Stimulated activated naive B cell treated with anti-CD40 and anti-IgM and Interleukin-4, amounts not matched to agents 10 μg/mL and 1 μg/mL and 100 μg/mL, for 72 hours (primary cell): ENCODE measurements at regions not wholly inside any gene's neighbourhood (a gene's known extent, or its start where the extent isn't known, plus 50 kb on each side); places are given as distances from the start of the nearest gene placed in this dataset.
A peak's percentile ranks its signal among the peaks of the same experiment; 100 is the strongest.

ENCODE experiments used
- ATAC-seq, 2 donors: fragments of 150-1000 bp; cut with Tn5 transposase; replicated peaks; 2 replicates each; pipeline ENCODE4 v1.10.0; 2021; ENCODE audit warnings: moderate library complexity in 1 of 2
- DNase-seq: peaks from one replicate; pipeline ENCODE4 v3.0.0; 2021
- H3K27ac Mint-ChIP-seq: one replicate; pipeline ENCODE4 v1.8.0; 2022; ENCODE audit warnings: mild to moderate bottlenecking, mixed read lengths
- H3K27me3 Mint-ChIP-seq, 2 donors: one replicate each; pipeline ENCODE4 v1.8.0; 2022; ENCODE audit warnings: mixed read lengths in 2 of 2
- H3K36me3 Mint-ChIP-seq, 2 donors: one replicate each; pipeline ENCODE4 v1.8.0; 2022; ENCODE audit warnings: mixed read lengths in 2 of 2, mild to moderate bottlenecking in 1 of 2
- H3K4me1 Mint-ChIP-seq, 2 donors: one replicate each; pipeline ENCODE4 v1.8.0; 2022; ENCODE audit warnings: mixed read lengths in 2 of 2, mild to moderate bottlenecking in 1 of 2
- H3K4me3 Mint-ChIP-seq, 2 donors: one replicate each; pipeline ENCODE4 v1.8.0; 2022; ENCODE audit warnings: mild to moderate bottlenecking in 2 of 2, mixed read lengths in 2 of 2, moderate library complexity in 1 of 2
- H3K9me3 Mint-ChIP-seq, 2 donors: one replicate each; pipeline ENCODE4 v1.8.0; 2022; ENCODE audit warnings: mixed read lengths in 2 of 2, mild to moderate bottlenecking in 1 of 2

DNA sequence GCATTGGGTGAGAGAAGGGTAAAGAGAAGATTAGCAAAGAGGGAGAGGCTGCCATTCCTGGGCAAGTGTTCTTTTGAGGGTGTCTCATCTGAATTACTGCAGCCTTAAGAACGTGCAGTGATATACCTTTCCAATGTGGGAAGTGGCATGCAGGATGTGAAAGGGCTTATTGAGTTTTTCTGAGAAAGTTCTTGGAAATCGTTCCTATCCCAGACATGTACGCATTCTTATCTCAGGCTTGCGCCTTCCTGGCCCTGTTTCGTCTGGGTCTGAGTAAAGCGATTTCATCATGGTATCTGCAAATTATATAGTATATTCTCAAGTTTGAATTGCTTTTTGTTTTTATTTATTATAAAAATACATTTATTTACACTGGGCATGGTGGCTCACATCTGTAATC is 699.8 kb downstream of the TRAM1L1 start:
- no peak for DNase-seq
- no peaks in the 10 kb centered on the region for H3K27me3 Mint-ChIP-seq
- H3K9me3 Mint-ChIP-seq = peaks cover 0 to 2% of the 10 kb centered on the region in 2 donors
- no peaks in the 10 kb centered on the region for H3K36me3 Mint-ChIP-seq
- no peak for ATAC-seq
- H3K27ac Mint-ChIP-seq = no peak overlapping the region
- H3K4me1 Mint-ChIP-seq = no peaks in the 10 kb centered on the region
- no peak overlapping the region for H3K4me3 Mint-ChIP-seq

DNA sequence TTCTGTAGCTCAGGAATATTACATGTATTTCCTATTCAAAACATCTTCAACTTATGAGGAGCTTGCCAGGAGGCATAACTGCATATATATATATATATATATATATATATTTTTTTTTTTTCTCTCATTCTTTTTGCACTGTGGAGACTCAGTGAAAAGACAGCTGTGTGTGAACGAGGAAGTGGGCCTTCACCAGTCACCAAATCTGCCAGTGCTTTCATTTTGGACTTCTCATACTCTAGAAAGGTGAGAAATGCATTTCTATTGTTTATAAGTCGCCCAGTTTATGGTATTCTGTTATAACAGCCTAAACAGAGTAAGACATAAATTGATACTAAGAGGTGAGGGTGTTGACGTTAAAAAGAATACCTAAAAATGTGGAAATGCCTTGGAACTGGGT is 710.6 kb downstream of the TRAM1L1 start:
- no peak overlapping the region for H3K27ac Mint-ChIP-seq
- DNase-seq (no peak), ATAC-seq (no peak)
- H3K4me3 Mint-ChIP-seq = no peak overlapping the region
- H3K9me3 Mint-ChIP-seq = no peaks in the 10 kb centered on the region
- H3K4me1 Mint-ChIP-seq = no peaks in the 10 kb centered on the region
- H3K36me3 Mint-ChIP-seq = no peaks in the 10 kb centered on the region
- no peaks in the 10 kb centered on the region for H3K27me3 Mint-ChIP-seq

DNA sequence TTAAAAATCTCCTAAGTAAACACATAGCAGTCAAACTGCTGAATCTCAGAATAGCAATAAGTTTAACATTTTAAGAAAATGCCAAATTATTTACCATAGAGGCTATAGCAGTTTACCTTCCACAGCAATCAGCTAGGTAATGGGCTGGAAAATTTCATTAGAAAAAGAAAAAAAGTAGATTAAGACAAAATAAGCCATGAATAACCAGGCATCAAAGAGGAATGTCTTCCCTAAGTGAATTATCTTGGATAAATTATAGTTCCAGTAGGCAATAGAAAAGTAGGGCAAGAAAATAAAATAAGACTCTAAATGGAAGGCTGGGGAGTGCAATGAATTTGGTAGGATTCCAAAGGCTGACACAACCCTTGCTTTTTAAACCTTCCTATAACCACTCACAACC is 722.8 kb downstream of the TRAM1L1 start:
- Mint-ChIP-seq H3K36me3 (no peaks in the 10 kb centered on the region), H3K27me3 (no peaks in the 10 kb centered on the region), H3K4me3 (no peak overlapping the region), H3K27ac (no peak overlapping the region), H3K9me3 (peaks cover 4% of the 10 kb centered on the region in 2 donors), H3K4me1 (no peaks in the 10 kb centered on the region)
- DNase-seq (no peak), ATAC-seq (no peak)

DNA sequence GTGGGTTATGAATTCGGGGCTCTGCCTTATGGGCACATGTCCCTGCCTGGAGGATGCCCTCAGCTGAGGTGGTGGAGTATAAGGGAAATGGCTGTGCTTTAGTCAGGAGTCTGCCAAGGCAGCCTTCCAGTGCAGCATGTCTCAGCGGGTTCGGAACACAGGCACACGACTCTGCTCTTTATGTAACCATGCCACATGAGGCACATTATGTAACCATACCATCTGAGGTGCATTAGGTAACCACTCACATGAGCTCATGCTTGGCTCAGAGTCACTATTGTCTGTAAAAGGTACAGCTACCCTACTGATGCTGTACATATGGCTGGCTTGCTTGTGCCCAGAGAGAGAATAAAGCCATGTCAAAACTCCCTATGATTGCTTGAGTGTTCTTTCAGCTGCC is 723.6 kb downstream of the TRAM1L1 start:
- Mint-ChIP-seq H3K36me3 (no peaks in the 10 kb centered on the region), H3K27me3 (no peaks in the 10 kb centered on the region)

DNA sequence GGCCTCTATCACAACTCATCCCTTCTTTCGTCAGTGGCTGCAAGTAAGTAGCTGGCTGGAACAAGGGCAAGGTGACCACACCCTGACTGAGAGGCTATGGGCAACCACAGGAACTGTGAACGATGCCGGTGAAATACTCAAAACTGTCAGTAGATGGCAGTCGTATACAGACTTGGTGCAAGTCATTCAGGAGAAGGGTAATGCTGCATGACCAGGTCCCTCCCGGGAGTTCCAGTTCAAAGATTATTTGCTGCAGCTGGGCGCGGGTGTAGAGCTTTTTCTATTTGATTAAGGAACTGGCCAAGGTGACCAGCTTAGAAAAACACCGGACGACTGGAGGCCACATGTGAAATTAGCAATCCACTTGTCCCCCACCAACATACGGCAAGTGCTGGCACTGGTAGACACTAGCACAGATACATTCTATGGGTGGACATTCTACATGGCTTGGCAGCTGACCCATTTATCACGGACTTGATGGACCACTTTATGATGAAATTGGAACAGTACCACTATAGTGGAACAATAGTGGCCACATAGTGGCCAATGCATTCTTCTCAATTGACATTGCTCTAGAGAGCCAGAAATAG is 726.6 kb downstream of the TRAM1L1 start:
- peak; percentile 80 to 88 for ATAC-seq
- Mint-ChIP-seq H3K9me3 (peaks cover 4 to 6% of the 10 kb centered on the region in 2 donors), H3K27ac (no peak overlapping the region)

More for the DNA sequence above, 723.6 kb downstream of the TRAM1L1 start:
- no peak for ATAC-seq
- Mint-ChIP-seq H3K4me1 (no peaks in the 10 kb centered on the region), H3K4me3 (no peak overlapping the region), H3K27ac (no peak overlapping the region), H3K9me3 (peaks cover 4% of the 10 kb centered on the region in 2 donors)
- no peak for DNase-seq

DNA sequence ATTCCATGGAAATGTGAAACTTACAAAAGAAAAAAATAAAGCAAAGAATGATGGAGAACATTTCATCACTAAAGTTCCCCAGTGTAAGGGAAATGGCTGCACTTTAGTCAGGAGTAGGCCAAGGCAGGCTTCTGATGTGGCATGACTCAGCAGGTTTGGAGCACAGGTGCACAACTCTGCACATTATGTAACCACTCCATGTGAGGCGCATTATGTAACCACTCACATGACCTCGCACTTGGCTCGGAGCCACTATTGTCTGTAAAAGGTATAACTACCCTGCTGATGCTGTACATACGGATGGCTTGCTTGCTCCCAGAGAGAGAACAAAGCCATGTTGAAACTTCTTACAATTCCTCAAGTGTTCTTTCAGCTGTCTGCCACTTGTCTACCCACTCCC is 727.6 kb downstream of the TRAM1L1 start:
- no peak overlapping the region for H3K27ac Mint-ChIP-seq
- H3K27me3 Mint-ChIP-seq = no peaks in the 10 kb centered on the region
- ATAC-seq = no peak
- H3K4me1 Mint-ChIP-seq = no peaks in the 10 kb centered on the region
- DNase-seq = no peak
- H3K9me3 Mint-ChIP-seq = peaks cover 4 to 6% of the 10 kb centered on the region in 2 donors
- H3K4me3 Mint-ChIP-seq = no peak overlapping the region
- no peaks in the 10 kb centered on the region for H3K36me3 Mint-ChIP-seq

More for the DNA sequence above, 726.6 kb downstream of the TRAM1L1 start:
- peak; percentile 36 for DNase-seq
- Mint-ChIP-seq H3K4me1 (no peaks in the 10 kb centered on the region), H3K27me3 (no peaks in the 10 kb centered on the region), H3K4me3 (no peak overlapping the region), H3K36me3 (no peaks in the 10 kb centered on the region)

DNA sequence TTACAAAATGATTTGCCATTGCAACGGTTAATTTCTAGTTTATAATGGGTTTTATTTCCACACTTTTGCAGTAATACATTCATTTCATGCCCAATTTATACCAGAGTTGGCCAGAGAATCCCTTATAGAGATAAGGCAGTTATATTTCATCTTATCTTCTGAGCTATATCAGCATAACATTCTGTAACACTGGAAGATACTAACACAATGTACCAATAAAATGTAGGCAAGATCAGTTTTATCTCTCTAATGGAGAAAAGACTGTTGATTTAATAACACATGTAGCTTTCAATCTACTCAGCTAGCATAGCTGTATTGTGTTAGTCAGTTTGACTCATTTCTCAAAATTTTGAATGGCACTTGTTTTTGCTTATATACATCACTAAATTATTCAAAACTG is 738.6 kb downstream of the TRAM1L1 start:
- DNase-seq = no peak
- Mint-ChIP-seq H3K27me3 (no peaks in the 10 kb centered on the region), H3K4me1 (no peaks in the 10 kb centered on the region), H3K4me3 (no peak overlapping the region), H3K36me3 (no peaks in the 10 kb centered on the region), H3K27ac (no peak overlapping the region), H3K9me3 (no peaks in the 10 kb centered on the region)
- no peak for ATAC-seq

DNA sequence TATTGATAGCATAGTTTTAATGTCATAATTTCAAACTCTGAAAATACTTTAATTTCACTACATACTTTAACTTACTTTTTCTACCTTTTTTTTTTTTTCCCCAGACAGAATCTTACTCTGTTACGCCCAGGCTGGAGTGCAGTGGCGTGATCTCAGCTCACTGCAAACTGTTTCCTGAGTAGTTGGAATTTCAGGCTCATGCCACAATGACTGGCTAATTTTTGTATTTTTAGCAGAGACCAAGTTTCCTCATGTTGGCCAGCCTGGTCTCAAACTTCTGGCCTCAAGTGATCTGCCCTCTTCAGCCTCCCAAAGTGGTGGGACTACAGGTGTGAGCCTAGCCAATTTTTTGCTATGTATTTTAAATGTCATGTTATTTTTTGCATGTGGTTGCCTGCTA is 741.6 kb downstream of the TRAM1L1 start:
- no peaks in the 10 kb centered on the region for H3K36me3 Mint-ChIP-seq
- ATAC-seq (no peak), DNase-seq (no peak)
- no peak overlapping the region for H3K4me3 Mint-ChIP-seq
- H3K27me3 Mint-ChIP-seq = no peaks in the 10 kb centered on the region
- no peaks in the 10 kb centered on the region for H3K9me3 Mint-ChIP-seq
- no peaks in the 10 kb centered on the region for H3K4me1 Mint-ChIP-seq
- no peak overlapping the region for H3K27ac Mint-ChIP-seq

DNA sequence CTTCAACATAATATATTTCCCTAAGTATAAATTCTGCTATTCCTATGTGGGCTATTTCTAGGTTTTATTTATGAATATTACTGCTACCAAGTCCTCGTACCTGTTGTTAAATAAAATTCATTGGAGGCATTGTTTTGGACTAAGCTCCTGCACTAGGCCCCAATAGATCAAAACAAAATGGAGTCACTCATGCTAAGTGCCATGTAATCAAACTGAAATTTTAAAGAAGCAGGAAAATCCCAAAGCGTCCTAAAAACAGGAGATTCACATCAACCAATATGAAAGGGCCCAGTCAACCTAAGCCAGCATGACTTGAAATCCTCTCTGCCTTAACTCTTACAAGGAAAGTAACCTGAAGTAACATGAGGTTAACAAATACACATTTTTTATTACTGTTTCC is 743.2 kb downstream of the TRAM1L1 start:
- no peaks in the 10 kb centered on the region for H3K9me3 Mint-ChIP-seq
- no peaks in the 10 kb centered on the region for H3K4me1 Mint-ChIP-seq
- no peak overlapping the region for H3K4me3 Mint-ChIP-seq
- no peaks in the 10 kb centered on the region for H3K36me3 Mint-ChIP-seq
- H3K27me3 Mint-ChIP-seq = no peaks in the 10 kb centered on the region
- H3K27ac Mint-ChIP-seq = no peak overlapping the region
- ATAC-seq = no peak
- DNase-seq = no peak

DNA sequence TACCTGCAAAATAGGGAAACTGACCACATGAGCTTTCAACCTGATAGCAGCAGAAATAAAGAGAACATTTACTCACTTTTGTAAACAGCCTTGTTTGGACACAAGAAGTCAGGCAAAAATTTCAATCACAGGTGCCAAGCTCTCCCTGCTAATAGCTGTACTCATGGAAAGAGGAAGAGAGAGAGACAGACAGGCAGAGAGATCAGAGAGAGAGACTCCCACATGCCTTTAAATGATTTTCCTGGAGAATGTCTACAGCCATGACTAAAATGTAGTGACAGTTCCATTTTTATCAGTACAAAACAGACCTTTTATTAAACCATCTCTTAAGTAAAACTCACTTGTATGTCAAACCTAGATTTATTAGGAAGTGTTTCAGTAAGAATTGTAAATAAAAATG is 752.9 kb downstream of the TRAM1L1 start:
- H3K4me1 Mint-ChIP-seq = no peaks in the 10 kb centered on the region
- DNase-seq = no peak
- no peak overlapping the region for H3K4me3 Mint-ChIP-seq
- H3K36me3 Mint-ChIP-seq = no peaks in the 10 kb centered on the region
- no peak overlapping the region for H3K27ac Mint-ChIP-seq
- H3K9me3 Mint-ChIP-seq = no peaks in the 10 kb centered on the region
- ATAC-seq = no peak
- no peaks in the 10 kb centered on the region for H3K27me3 Mint-ChIP-seq

DNA sequence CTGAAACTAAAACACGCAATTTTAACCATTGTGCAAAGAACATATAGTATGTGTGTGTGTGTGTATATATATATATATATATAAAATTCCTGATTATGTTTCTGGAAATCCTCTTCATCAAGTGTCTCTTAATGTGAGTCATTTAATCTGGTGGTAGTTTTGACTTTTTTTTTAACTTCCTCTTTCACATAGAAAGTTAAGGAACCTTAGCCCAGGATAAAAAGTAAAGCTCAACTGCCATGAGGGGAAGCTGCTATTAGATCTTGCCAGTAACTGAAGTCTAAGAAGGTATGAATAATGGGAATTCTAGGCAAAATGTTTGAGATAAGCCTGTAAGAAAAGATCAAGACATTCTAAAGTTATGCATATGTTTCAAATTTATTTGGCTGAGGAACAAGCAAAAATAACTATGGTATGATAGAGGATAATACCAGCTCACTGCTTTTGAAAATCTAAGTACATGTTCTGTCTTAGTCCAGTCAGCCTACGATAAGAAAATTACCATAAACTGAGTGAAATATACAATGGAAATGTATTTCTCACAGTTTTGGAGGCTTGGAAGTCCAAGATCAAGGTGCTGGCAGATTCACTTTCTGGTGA is 757.0 kb downstream of the TRAM1L1 start:
- H3K27ac Mint-ChIP-seq = peak overlapping the region; percentile 15
- no peaks in the 10 kb centered on the region for H3K27me3 Mint-ChIP-seq
- no peaks in the 10 kb centered on the region for H3K4me1 Mint-ChIP-seq
- peaks cover 0 to 4% of the 10 kb centered on the region in 2 donors for H3K9me3 Mint-ChIP-seq
- DNase-seq (no peak), ATAC-seq (no peak)
- H3K36me3 Mint-ChIP-seq = no peaks in the 10 kb centered on the region
- no peak overlapping the region for H3K4me3 Mint-ChIP-seq

DNA sequence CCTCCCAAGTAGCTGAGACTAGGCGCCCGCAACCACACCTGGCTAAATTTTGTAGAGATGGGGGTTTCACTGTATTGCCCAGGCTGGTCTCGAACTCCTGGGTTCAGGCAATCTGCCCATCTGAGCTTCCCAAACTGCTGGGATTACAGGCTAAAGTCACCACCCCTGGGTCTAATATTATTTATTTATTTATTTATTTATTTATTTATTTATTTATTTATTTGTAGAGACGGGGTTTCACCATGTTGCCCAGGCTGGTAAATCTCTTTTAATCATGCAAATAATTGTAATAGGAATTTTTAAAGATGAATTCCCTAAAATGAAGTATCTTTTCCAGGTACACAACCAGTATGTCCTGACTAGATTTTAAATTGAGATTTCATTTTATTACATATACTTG is 761.8 kb downstream of the TRAM1L1 start:
- Mint-ChIP-seq H3K27me3 (no peaks in the 10 kb centered on the region), H3K4me1 (no peaks in the 10 kb centered on the region), H3K27ac (no peak overlapping the region), H3K36me3 (no peaks in the 10 kb centered on the region), H3K9me3 (peaks cover 0 to 4% of the 10 kb centered on the region in 2 donors), H3K4me3 (no peak overlapping the region)
- ATAC-seq (no peak), DNase-seq (no peak)

DNA sequence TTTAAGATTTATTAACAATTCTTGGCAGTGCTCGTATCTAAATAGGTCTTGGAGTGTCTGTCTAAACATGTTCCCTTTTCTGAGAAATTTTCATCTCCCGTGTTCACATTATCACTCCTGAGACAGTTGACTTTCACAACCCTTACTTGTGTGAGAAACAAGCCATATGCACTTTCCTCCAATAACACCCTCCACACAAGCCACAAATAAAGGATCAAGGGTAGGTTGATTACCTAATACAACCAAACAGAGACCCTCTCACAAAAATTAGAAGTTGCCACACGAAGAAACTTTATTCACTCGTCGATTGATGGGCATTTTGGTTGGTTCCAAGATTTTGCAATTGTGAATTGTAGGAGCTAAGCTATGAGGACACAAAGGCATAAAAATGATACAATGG is 763.9 kb downstream of the TRAM1L1 start:
- DNase-seq (no peak), ATAC-seq (no peak)
- Mint-ChIP-seq H3K4me3 (no peak overlapping the region), H3K27ac (no peak overlapping the region), H3K4me1 (no peaks in the 10 kb centered on the region), H3K36me3 (no peaks in the 10 kb centered on the region), H3K27me3 (no peaks in the 10 kb centered on the region), H3K9me3 (peaks cover 0 to 4% of the 10 kb centered on the region in 2 donors)

DNA sequence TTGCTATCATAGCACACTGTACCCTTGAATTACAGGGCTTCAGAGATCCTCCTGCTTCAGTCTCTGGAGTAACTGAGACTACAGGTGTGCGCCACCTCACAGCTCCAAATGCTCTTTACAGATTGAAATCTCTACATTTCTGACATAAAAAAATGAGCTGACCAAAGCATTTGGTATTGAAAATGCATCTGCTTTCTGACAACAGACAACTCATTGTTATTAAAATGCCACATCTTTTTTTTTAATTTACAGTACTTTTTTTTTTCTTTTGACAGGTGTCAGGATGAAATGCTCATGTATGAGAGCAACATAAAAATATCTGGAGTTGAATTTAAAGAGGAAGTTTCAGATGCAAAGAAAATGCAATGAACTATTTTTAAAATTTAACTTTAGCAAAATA is 764.5 kb downstream of the TRAM1L1 start:
- Mint-ChIP-seq H3K36me3 (no peaks in the 10 kb centered on the region), H3K27ac (no peak overlapping the region), H3K27me3 (no peaks in the 10 kb centered on the region), H3K4me1 (no peaks in the 10 kb centered on the region), H3K4me3 (no peak overlapping the region), H3K9me3 (peaks cover 0 to 4% of the 10 kb centered on the region in 2 donors)
- DNase-seq (no peak), ATAC-seq (no peak)

DNA sequence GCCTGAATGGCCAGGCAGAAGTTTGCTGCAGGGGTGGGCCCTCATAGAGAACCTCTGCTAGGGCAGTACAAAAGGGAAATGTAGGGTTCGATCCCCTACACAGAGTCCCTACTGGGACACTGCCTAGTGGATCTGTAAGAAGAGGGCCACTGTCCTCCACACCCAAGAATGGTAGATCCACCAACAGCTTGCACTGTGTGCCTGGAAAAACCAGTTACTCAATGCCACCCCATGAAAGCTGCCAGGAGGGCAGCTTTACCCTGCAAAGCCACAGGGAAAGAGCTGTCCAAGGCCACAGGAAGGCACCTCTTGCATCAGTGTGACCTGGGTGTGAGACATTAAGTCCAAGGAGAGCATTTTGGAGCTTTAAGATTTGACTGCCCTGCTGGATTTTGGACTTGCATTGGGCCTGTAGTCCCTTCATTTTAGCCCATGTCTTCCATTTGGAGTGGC is 781.6 kb downstream of the TRAM1L1 start:
- H3K9me3 Mint-ChIP-seq = peaks cover 0 to 4% of the 10 kb centered on the region in 2 donors
- no peak for ATAC-seq

More for the DNA sequence above, 781.6 kb downstream of the TRAM1L1 start:
- Mint-ChIP-seq H3K36me3 (no peaks in the 10 kb centered on the region), H3K4me1 (no peaks in the 10 kb centered on the region), H3K27me3 (no peaks in the 10 kb centered on the region), H3K27ac (no peak overlapping the region), H3K4me3 (no peak overlapping the region)
- DNase-seq = no peak
